HepG2 (cell line): ENCODE measurements at regions not wholly inside any gene's neighbourhood (a gene's known extent, or its start where the extent isn't known, plus 50 kb on each side); places are given as distances from the start of the nearest gene placed in this dataset.

ENCODE experiments used
- ATAC-seq: fragments of 200-7000 bp; cut with Tn5 transposase; 3 replicates; pipeline ENCODE4 v1.9.1; 2020; ENCODE audit warnings: mild to moderate bottlenecking, moderate library complexity
- BruUV-seq: library from RNA; stranded (reverse); fragments of 400-500 nt; replicated peaks from 2 replicates; lab custom pipeline; 2021; lab: Mats Ljungman, UMichigan
- CTCF ChIA-PET: fragments of 300-600 bp; formaldehyde crosslinking; extraction: SDS; loops from one replicate; lab custom pipeline; 2021; ENCODE audit warnings: low total read pairs, inconsistent platforms, low intra/inter-chr PET ratio; lab: Yijun Ruan, JAX
- POLR2A ChIA-PET: fragments of 350-600 bp; sonication (Branson Sonifier 250); formaldehyde crosslinking; loops from one replicate; lab custom pipeline; 2020; ENCODE audit warnings: antibody characterized with exemption, inconsistent platforms; lab: Yijun Ruan, JAX
- DNase-seq: peaks from one replicate; pipeline ENCODE4 v3.0.0-alpha.2; 2015; ENCODE audit warnings: low spot score
- FAIRE-seq: peaks from 3 replicates; lab custom pipeline; 2011; peaks lifted over from hg19 to GRCh38; lab: Jason Lieb, UNC
- H2AFZ ChIP-seq: one replicate; pipeline ENCODE4 v1.6.1; 2011; ENCODE audit warnings: low read length, inconsistent platforms
- H3K27ac ChIP-seq: fragments of 300-600 bp; 3 replicates; pipeline ENCODE4 v1.8.0; 2011; ENCODE audit warnings: mixed run types, mild to moderate bottlenecking, mixed read lengths, low read length, inconsistent platforms; ENCODE audit not compliant: insufficient read depth; ENCODE audit errors: extremely low read length
- H3K27me3 ChIP-seq, 2 experiments: fragments of 200-600 bp in 1 of 2; 2 replicates in 1 of 2; 3 replicates in 1 of 2; pipeline versions ENCODE4 v1.6.0 to v1.8.0; 2011; ENCODE audit warnings: low read length in 2 of 2, mild to moderate bottlenecking in 2 of 2, moderate library complexity in 2 of 2, inconsistent platforms in 1 of 2; ENCODE audit not compliant: insufficient read depth in 2 of 2, control insufficient read depth in 1 of 2
- H3K36me3 ChIP-seq, 2 experiments: fragments of 200-600 bp in 1 of 2; replicated peaks in 1 of 2; 2 replicates in 1 of 2; 3 replicates in 1 of 2; pipeline versions ENCODE4 v1.5.1 to v1.8.0; 2011; ENCODE audit warnings: low read length in 2 of 2, inconsistent platforms in 1 of 2; ENCODE audit not compliant: insufficient read depth in 2 of 2, control insufficient read depth in 1 of 2
- H3K4me1 ChIP-seq: 2 replicates; pipeline ENCODE4 v1.5.1; 2012; ENCODE audit warnings: low read length, inconsistent platforms; ENCODE audit not compliant: insufficient read depth
- H3K4me2 ChIP-seq: 2 replicates; pipeline ENCODE4 v1.6.0; 2011; ENCODE audit warnings: low read depth, low read length, inconsistent platforms
- H3K4me3 ChIP-seq, 3 experiments: fragments of 200-600 bp in 1 of 3; sonication (generic), shearing (Covaris generic) in 1 of 3; replicated peaks in 1 of 3; 2 replicates each; pipeline ENCODE4 v1.5.1; 2011 to 2016; ENCODE audit warnings: low read length in 3 of 3, inconsistent platforms in 2 of 3, low read depth in 2 of 3, mild to moderate bottlenecking in 2 of 3, control low read depth in 1 of 3, mixed read lengths in 1 of 3; ENCODE audit not compliant: insufficient read depth in 1 of 3
- H3K79me2 ChIP-seq: one replicate; pipeline ENCODE4 v1.6.1; 2011; ENCODE audit warnings: low read length, inconsistent platforms; ENCODE audit not compliant: insufficient read depth
- H3K9ac ChIP-seq: 2 replicates; pipeline ENCODE4 v1.6.0; 2011; ENCODE audit warnings: mild to moderate bottlenecking, low read depth, low read length, inconsistent platforms; ENCODE audit not compliant: insufficient read depth
- H3K9me3 ChIP-seq: 2 replicates; pipeline ENCODE4 v1.5.1; 2012; ENCODE audit warnings: mild to moderate bottlenecking, low read length
- H4K20me1 ChIP-seq: 2 replicates; pipeline ENCODE4 v1.6.0; 2011; ENCODE audit warnings: inconsistent platforms, mild to moderate bottlenecking, low read length, moderate library complexity; ENCODE audit not compliant: insufficient read depth
- CEBPG ChIP-seq: IDR thresholded peaks from 2 replicates; pipeline ENCODE4 v1.6.1; 2016
- KLF6 ChIP-seq: IDR thresholded peaks from 2 replicates; pipeline ENCODE4 v1.8.0; 2016; ENCODE audit warnings: missing biosample characterization, missing genetic modification reagents
- KLF9 ChIP-seq: IDR thresholded peaks from 2 replicates; pipeline ENCODE4 v1.6.1; 2016; ENCODE audit warnings: low read depth
- XRCC5 ChIP-seq: fragments of 200-400 bp; formaldehyde crosslinking; optimal IDR thresholded peaks from 2 replicates; pipeline ENCODE3; 2017; ENCODE audit warnings: mild to moderate bottlenecking, low read length
- ZNF567 ChIP-seq: sonication (generic); formaldehyde crosslinking; IDR thresholded peaks from 2 replicates; pipeline ENCODE4 v1.8.1; 2023; ENCODE audit warnings: mild to moderate bottlenecking, missing genetic modification reagents, borderline replicate concordance
- ZNF782 ChIP-seq: sonication (generic); formaldehyde crosslinking; IDR thresholded peaks from 2 replicates; pipeline ENCODE4 v1.4.0; 2020; ENCODE audit warnings: missing genetic modification reagents, mild to moderate bottlenecking, borderline replicate concordance
- WGBS: methylation state at CpG from one replicate; pipeline ENCODE4 v1.1.6; 2017; ENCODE audit warnings: low lambda C conversion rate; 5-methylcytosine and 5-hydroxymethylcytosine counted together
- in situ Hi-C: cut with HindIII; loops from 2 replicates; pipeline ENCODE4 v1.10.0; 2017; ENCODE audit warnings: low pct_unique_long_range_greater_than_20kb; ENCODE audit not compliant: extremely low pct_ligation_motif_present
- intact Hi-C: fragments of 100-400 bp; cut with micrococcal nuclease; formaldehyde crosslinking; loops from one replicate; pipeline ENCODE4 v1.10.0; 2022; ENCODE audit not compliant: unreplicated experiment
- TF ChIP-seq, protein P1 (sequence below): sonication (generic); formaldehyde crosslinking; IDR thresholded peaks from 2 replicates; pipeline ENCODE4 v1.4.0; 2020; ENCODE audit warnings: mild to moderate bottlenecking, low read depth, missing genetic modification reagents
- TF ChIP-seq, protein P2 (sequence below): sonication (generic); formaldehyde crosslinking; IDR thresholded peaks from 2 replicates; pipeline ENCODE4 v1.5.1; 2020; ENCODE audit warnings: mild to moderate bottlenecking, missing genetic modification reagents, borderline replicate concordance
- TF ChIP-seq, protein P3 (sequence below): sonication (generic); formaldehyde crosslinking; IDR thresholded peaks from 2 replicates; pipeline ENCODE4 v1.9.0; 2021; ENCODE audit warnings: missing genetic modification reagents, borderline replicate concordance

DNA sequence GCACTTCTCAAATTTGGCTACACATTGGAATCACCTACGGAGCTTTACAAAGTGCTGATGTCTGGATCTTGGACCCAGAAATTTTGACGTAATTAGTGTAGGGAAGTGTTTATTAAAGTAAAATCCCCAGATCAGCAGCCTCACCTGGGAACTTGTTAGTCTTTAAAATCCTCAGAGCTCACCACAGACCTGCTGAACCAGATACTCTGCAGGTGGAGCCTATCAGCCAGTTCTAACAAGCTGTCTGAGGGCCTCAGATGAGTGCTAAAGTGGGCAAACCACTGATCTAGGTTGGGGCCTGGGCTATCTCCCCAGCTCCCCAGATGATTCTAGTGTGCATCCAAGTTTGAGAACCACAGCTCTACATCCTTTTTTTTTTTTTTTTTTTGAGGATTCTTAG lies 436.0 kb downstream of the ETS1 start (continued):
- TF ChIP-seq, protein P1, sequence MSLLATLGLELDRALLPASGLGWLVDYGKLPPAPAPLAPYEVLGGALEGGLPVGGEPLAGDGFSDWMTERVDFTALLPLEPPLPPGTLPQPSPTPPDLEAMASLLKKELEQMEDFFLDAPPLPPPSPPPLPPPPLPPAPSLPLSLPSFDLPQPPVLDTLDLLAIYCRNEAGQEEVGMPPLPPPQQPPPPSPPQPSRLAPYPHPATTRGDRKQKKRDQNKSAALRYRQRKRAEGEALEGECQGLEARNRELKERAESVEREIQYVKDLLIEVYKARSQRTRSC, result no peak
- TF ChIP-seq, protein P2, sequence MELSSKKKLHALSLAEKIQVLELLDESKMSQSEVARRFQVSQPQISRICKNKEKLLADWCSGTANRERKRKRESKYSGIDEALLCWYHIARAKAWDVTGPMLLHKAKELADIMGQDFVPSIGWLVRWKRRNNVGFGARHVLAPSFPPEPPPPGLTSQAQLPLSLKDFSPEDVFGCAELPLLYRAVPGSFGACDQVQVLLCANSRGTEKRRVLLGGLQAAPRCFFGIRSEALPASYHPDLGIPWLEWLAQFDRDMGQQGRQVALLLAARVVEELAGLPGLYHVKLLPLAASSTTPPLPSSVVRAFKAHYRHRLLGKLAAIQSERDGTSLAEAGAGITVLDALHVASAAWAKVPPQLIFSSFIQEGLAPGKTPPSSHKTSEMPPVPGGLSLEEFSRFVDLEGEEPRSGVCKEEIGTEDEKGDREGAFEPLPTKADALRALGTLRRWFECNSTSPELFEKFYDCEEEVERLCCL, result no peak
- TF ChIP-seq ZNF567 (no peak), XRCC5 (no peak), ZNF782 (no peak)
- TF ChIP-seq, protein P3, sequence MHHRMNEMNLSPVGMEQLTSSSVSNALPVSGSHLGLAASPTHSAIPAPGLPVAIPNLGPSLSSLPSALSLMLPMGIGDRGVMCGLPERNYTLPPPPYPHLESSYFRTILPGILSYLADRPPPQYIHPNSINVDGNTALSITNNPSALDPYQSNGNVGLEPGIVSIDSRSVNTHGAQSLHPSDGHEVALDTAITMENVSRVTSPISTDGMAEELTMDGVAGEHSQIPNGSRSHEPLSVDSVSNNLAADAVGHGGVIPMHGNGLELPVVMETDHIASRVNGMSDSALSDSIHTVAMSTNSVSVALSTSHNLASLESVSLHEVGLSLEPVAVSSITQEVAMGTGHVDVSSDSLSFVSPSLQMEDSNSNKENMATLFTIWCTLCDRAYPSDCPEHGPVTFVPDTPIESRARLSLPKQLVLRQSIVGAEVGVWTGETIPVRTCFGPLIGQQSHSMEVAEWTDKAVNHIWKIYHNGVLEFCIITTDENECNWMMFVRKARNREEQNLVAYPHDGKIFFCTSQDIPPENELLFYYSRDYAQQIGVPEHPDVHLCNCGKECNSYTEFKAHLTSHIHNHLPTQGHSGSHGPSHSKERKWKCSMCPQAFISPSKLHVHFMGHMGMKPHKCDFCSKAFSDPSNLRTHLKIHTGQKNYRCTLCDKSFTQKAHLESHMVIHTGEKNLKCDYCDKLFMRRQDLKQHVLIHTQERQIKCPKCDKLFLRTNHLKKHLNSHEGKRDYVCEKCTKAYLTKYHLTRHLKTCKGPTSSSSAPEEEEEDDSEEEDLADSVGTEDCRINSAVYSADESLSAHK (CRISPR knock-in tag), result no peak

DNA sequence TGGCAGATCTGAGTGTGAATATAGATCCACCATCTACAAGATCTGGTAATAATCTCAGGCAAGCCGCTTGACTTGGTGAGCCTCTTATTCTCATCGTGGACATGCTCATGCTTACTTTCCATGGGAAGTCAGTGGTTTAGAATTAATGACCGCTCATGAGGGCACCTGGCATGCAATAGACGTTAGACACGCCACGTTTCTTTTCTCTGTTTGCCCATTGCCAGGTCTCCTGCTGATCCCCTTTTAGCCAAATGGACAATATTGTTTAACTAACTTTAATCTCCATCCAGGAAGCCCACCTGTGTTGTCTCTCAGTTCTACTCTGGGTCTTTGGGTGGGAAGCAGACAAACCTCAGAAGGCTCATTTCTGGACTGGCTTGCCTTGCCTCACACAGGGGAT lies 439.1 kb downstream of the ETS1 start:
- in situ Hi-C loops, result no loop called here

More for the DNA sequence above, 439.1 kb downstream of the ETS1 start:
- H3K4me3 ChIP-seq, result no peak overlapping the region
- BruUV-seq, result no TSS peak
- intact Hi-C loops, result no loop called here
- no peaks in the 10 kb centered on the region for H3K9me3 ChIP-seq
- CTCF ChIA-PET, result no interaction called here
- H3K27ac ChIP-seq, result no peak overlapping the region
- TF ChIP-seq CEBPG (CRISPR knock-in tag), result no peak
- TF ChIP-seq KLF9 (CRISPR knock-in tag), result no peak
- no peak for TF ChIP-seq KLF6 (CRISPR knock-in tag)
- no peak for DNase-seq
- H3K4me2 ChIP-seq, result no peak overlapping the region
- no peaks in the 10 kb centered on the region for H3K36me3 ChIP-seq
- H4K20me1 ChIP-seq, result no peaks in the 10 kb centered on the region
- POLR2A ChIA-PET, result no interaction called here
- no peaks in the 10 kb centered on the region for H3K79me2 ChIP-seq
- no peak overlapping the region for H3K9ac ChIP-seq
- H3K27me3 ChIP-seq, result no peaks in the 10 kb centered on the region
- FAIRE-seq, result no peak
- ATAC-seq, result no peak
- H2AFZ ChIP-seq, result no peak overlapping the region
- WGBS, result 0% methylated on average over 5 of the region's 6 CpGs
- H3K4me1 ChIP-seq, result no peaks in the 10 kb centered on the region
